HL-60 (cell line): ENCODE measurements at regions not wholly inside any gene's neighbourhood (a gene's known extent, or its start where the extent isn't known, plus 50 kb on each side); places are given as distances from the start of the nearest gene placed in this dataset.

Source experiments
- DNase-seq, 2 experiments: peaks; one replicate each; pipeline ENCODE4 v3.0.0-alpha.2; 2010 to 2020; ENCODE audit warnings: low read depth in 1 of 2, low spot score in 1 of 2
- H3K27ac ChIP-seq: fragments of 250-450 bp; sonication (Bioruptor Pico); replicated peaks from 2 replicates; pipeline ENCODE4 v1.5.1; 2020; ENCODE audit warnings: mild to moderate bottlenecking, moderate library complexity
- H3K27me3 ChIP-seq: fragments of 250-450 bp; sonication (Bioruptor Pico); 2 replicates; pipeline ENCODE4 v1.5.1; 2021; ENCODE audit warnings: mild to moderate bottlenecking, moderate library complexity; ENCODE audit not compliant: insufficient read depth, poor library complexity, severe bottlenecking
- H3K4me3 ChIP-seq: replicated peaks from 2 replicates; pipeline ENCODE4 v1.5.1; 2011; ENCODE audit warnings: mild to moderate bottlenecking, control low read depth, low read length; ENCODE audit not compliant: insufficient read depth
- CTCF ChIP-seq: IDR thresholded peaks from one replicate; pipeline ENCODE4 v1.5.1; 2011; ENCODE audit warnings: low read length, control low read depth, inconsistent platforms; ENCODE audit not compliant: insufficient read depth
- GABPA ChIP-seq: IDR thresholded peaks from 2 replicates; pipeline ENCODE4 v1.6.1; 2012; ENCODE audit warnings: low read depth
- POLR2AphosphoS5 ChIP-seq: IDR thresholded peaks from 2 replicates; pipeline ENCODE4 v1.6.1; 2012; ENCODE audit warnings: low read depth
- REST ChIP-seq: IDR thresholded peaks from 2 replicates; pipeline ENCODE4 v1.6.1; 2012; ENCODE audit warnings: low read depth; ENCODE audit not compliant: insufficient replicate concordance
- SPI1 ChIP-seq: IDR thresholded peaks from 2 replicates; pipeline ENCODE4 v1.6.1; 2012; ENCODE audit warnings: low read depth, mild to moderate bottlenecking, borderline replicate concordance

GRCh38 chr3:159923336-159923735, 65.3 kb upstream of the IL12A start:
- no peak for DNase-seq
- no peaks in the 10 kb centered on the region for H3K27me3 ChIP-seq
- TF ChIP-seq POLR2AphosphoS5 (no peak), SPI1 (no peak), GABPA (no peak), CTCF (no peak)
- no peak overlapping the region for H3K27ac ChIP-seq
- H3K4me3 ChIP-seq = no peak overlapping the region

GRCh38 chr3:159923956-159924355, 64.7 kb upstream of the IL12A start:
- no peak overlapping the region for H3K27ac ChIP-seq
- no peaks in the 10 kb centered on the region for H3K27me3 ChIP-seq
- TF ChIP-seq SPI1 (peak; percentile 40; the same call in 1 of the 2 replicates), POLR2AphosphoS5 (no peak)
- DNase-seq = no peak
- no peak overlapping the region for H3K4me3 ChIP-seq

GRCh38 chr3:159924411-159924810, 64.2 kb upstream of the IL12A start:
- TF ChIP-seq CTCF (no peak), GABPA (no peak), SPI1 (no peak), REST (no peak), POLR2AphosphoS5 (no peak)
- Histone ChIP-seq H3K27me3 (no peaks in the 10 kb centered on the region), H3K27ac (no peak overlapping the region), H3K4me3 (no peak overlapping the region)
- DNase-seq = no peak

GRCh38 chr3:159925248-159925647, 63.4 kb upstream of the IL12A start:
- DNase-seq = no peak
- no peak for TF ChIP-seq SPI1
- TF ChIP-seq REST = no peak
- no peak for TF ChIP-seq GABPA
- TF ChIP-seq CTCF = no peak
- no peak for TF ChIP-seq POLR2AphosphoS5
- no peak overlapping the region for H3K4me3 ChIP-seq

More at GRCh38 chr3:159925248-159925647, 63.4 kb upstream of the IL12A start:
- Histone ChIP-seq H3K27me3 (no peaks in the 10 kb centered on the region), H3K27ac (no peak overlapping the region)
